Colonic mucosa (tissue), 4 donors: ENCODE measurements at regions not wholly inside any gene's neighbourhood (a gene's known extent, or its start where the extent isn't known, plus 50 kb on each side); places are given as distances from the start of the nearest gene placed in this dataset.

Experiments used
- DNase-seq: peaks from one replicate; pipeline ENCODE4 v3.0.0-alpha.2; 2020
- H3K27ac ChIP-seq: fragments of 200-600 bp; one replicate; pipeline ENCODE4 v1.8.0; 2021
- H3K27me3 ChIP-seq: fragments of 200-600 bp; one replicate; pipeline ENCODE4 v1.8.0; 2021
- H3K36me3 ChIP-seq: fragments of 200-600 bp; one replicate; pipeline ENCODE4 v1.8.0; 2021
- H3K4me1 ChIP-seq: fragments of 200-600 bp; one replicate; pipeline ENCODE4 v1.8.0; 2021; ENCODE audit warnings: mild to moderate bottlenecking
- H3K4me3 ChIP-seq: fragments of 200-600 bp; one replicate; pipeline ENCODE4 v1.8.0; 2021
- H3K9ac ChIP-seq, 2 donors: one replicate each; pipeline ENCODE4 v1.7.0; 2013; ENCODE audit warnings: control low read depth in 2 of 2, low read depth in 2 of 2, low read length in 2 of 2
- H3K9me3 ChIP-seq: fragments of 200-600 bp; one replicate; pipeline ENCODE4 v1.8.0; 2021
- CTCF ChIP-seq: fragments of 200-600 bp; IDR thresholded peaks from one replicate; pipeline ENCODE4 v1.8.0; 2022; ENCODE audit warnings: antibody characterized with exemption, mild to moderate bottlenecking
- intact Hi-C: fragments of 100-400 bp; cut with DNase I; formaldehyde crosslinking; loops from one replicate; pipeline ENCODE4 v1.14.1; 2022
- donor health status: healthy.
- donor health status: DM: no; HTN: no; CAD: no.
- donor health status: DM: no; HTN: no; CAD: no.

- Histone ChIP-seq H3K9me3 (no peaks in the 10 kb centered on the region), H3K27ac (no peak overlapping the region), H3K4me3 (no peak overlapping the region), H3K9ac (no peak overlapping the region), H3K27me3 (no peaks in the 10 kb centered on the region), H3K4me1 (no peaks in the 10 kb centered on the region), H3K36me3 (no peaks in the 10 kb centered on the region)
- intact Hi-C loops, result loop anchor here (10.0 kb wide), 1 partner anchor 187 kb away; no protein-coding TSS in a partner anchor
- DNase-seq, result no peak
- no peak for TF ChIP-seq CTCF
These were observed 87.1 kb downstream of the CEBPB start for GRCh38 chr20:50277460-50278376.

- TF ChIP-seq CTCF, result no peak
- no peak for DNase-seq
- Histone ChIP-seq H3K4me1 (no peaks in the 10 kb centered on the region), H3K9ac (no peak overlapping the region), H3K9me3 (no peaks in the 10 kb centered on the region), H3K27ac (no peak overlapping the region), H3K36me3 (no peaks in the 10 kb centered on the region), H3K27me3 (no peaks in the 10 kb centered on the region), H3K4me3 (no peak overlapping the region)
- intact Hi-C loops, result loop anchor here (10.0 kb wide), 1 partner anchor 186 kb away; no protein-coding TSS in a partner anchor
These were observed 87.7 kb downstream of the CEBPB start for GRCh38 chr20:50278377-50278683.

GRCh38 chr20:50278684-50279531, 88.3 kb downstream of the CEBPB start:
- H3K4me1 ChIP-seq, result no peaks in the 10 kb centered on the region
- intact Hi-C loops, result loop anchor here (10.0 kb wide), 1 partner anchor 186 kb away; no protein-coding TSS in a partner anchor
- no peaks in the 10 kb centered on the region for H3K9me3 ChIP-seq
- H3K27me3 ChIP-seq, result no peaks in the 10 kb centered on the region
- DNase-seq, result peak; percentile 73
- no peak overlapping the region for H3K4me3 ChIP-seq
- no peaks in the 10 kb centered on the region for H3K36me3 ChIP-seq
- no peak overlapping the region for H3K9ac ChIP-seq
- TF ChIP-seq CTCF, result peak; percentile 43
- no peak overlapping the region for H3K27ac ChIP-seq

DNA sequence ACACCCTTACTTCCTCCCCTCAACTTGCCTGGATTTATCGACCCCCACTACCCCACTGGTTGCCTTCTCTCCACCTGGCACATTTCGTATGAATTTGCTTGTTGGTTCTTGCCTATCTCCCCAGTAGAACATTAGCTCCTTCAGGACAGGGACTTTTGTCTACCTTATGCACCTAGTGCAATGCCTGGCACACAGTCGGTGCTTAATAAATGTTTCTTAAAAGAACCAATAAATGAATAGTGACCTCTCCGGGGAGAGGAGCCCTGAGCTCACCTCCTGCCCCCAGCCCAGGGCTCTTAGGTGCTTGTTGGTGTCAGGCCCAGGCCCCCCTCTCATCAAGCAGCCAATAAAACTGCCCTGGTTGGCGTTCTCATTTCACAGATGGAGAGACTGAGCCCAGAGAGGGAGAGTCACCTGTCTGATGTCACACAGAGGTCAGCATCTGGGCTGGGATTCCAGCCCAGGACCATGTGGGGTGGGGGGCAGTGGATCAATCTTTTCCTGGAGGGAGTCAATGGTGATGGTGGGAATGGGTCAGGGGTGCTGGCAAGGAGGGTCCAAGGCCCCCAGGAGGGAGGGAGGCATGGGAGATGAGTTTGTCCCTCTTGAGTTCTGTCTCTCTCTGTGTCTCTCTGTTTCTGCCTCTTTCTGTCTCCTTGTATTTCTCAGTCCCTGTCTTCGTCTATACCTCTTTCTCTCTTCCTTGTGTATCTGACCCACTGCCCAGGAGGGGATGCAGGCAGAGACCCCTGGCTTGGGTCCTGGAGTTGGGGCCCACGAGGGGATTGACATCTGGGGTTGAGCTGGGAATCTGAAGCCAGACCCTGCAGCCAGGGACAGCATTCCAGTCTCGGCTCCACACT, 89.6 kb downstream of the CEBPB start:
- no peaks in the 10 kb centered on the region for H3K27me3 ChIP-seq
- H3K9ac ChIP-seq, result no peak overlapping the region
- H3K27ac ChIP-seq, result no peak overlapping the region
- H3K4me3 ChIP-seq, result no peak overlapping the region
- no peaks in the 10 kb centered on the region for H3K36me3 ChIP-seq
- DNase-seq, result no peak
- intact Hi-C loops, result loop anchor here (10.0 kb wide), 1 partner anchor 185 kb away; no protein-coding TSS in a partner anchor
- no peaks in the 10 kb centered on the region for H3K9me3 ChIP-seq
- H3K4me1 ChIP-seq, result no peaks in the 10 kb centered on the region
- no peak for TF ChIP-seq CTCF
